GM12878 (cell line): ENCODE measurements at regions not wholly inside any gene's neighbourhood (a gene's known extent, or its start where the extent isn't known, plus 50 kb on each side); places are given as distances from the start of the nearest gene placed in this dataset.

Experiments
- ATAC-seq: fragments of 200-7000 bp; cut with Tn5 transposase; 3 replicates; pipeline ENCODE4 v1.9.1; 2020; ENCODE audit warnings: mild to moderate bottlenecking, moderate library complexity
- BruUV-seq: library from RNA; stranded (reverse); fragments of 400-500 nt; replicated peaks from 2 replicates; lab custom pipeline; 2021; lab: Mats Ljungman, UMichigan
- CTCF ChIA-PET: fragments of 300-600 bp; sonication (Branson Sonifier 250); formaldehyde crosslinking; extraction: SDS; loops from one replicate; lab custom pipeline; 2021; ENCODE audit warnings: inconsistent platforms; lab: Yijun Ruan, JAX
- POLR2A ChIA-PET: fragments of 350-600 bp; formaldehyde crosslinking; extraction: SDS; loops from one replicate; lab custom pipeline; 2021; ENCODE audit warnings: inconsistent platforms; lab: Charles Lee
- RAD21 ChIA-PET: fragments of 300-600 bp; sonication (Branson Sonifier 250); formaldehyde crosslinking; loops from one replicate; lab custom pipeline; 2023; ENCODE audit warnings: antibody characterized with exemption; ENCODE audit not compliant: unreplicated experiment; lab: Charles Lee
- SMC1A ChIA-PET: fragments of 300-600 bp; sonication (Branson Sonifier 250); formaldehyde crosslinking; loops from one replicate; lab custom pipeline; 2023; ENCODE audit not compliant: unreplicated experiment, uncharacterized antibody; lab: Charles Lee
- DNase-seq: peaks from one replicate; pipeline ENCODE4 v3.0.0-alpha.2; 2011; ENCODE audit warnings: low read depth, low spot score
- FAIRE-seq: peaks from 3 replicates; lab custom pipeline; 2011; peaks lifted over from hg19 to GRCh38; lab: Jason Lieb, UNC
- H2AFZ ChIP-seq: 2 replicates; pipeline ENCODE4 v1.6.0; 2011; ENCODE audit warnings: low read depth, low read length, control low read depth; ENCODE audit not compliant: control insufficient read depth
- H3K27ac ChIP-seq: 2 replicates; pipeline ENCODE4 v1.5.1; 2011; ENCODE audit warnings: control low read depth; ENCODE audit not compliant: control insufficient read depth, insufficient read depth
- H3K27me3 ChIP-seq, 2 experiments: replicated peaks in 1 of 2; 2 replicates each; pipeline versions ENCODE4 v1.6.0 to v1.6.1; 2011; ENCODE audit warnings: low read length in 1 of 2; ENCODE audit not compliant: control insufficient read depth in 2 of 2, insufficient read depth in 2 of 2
- H3K36me3 ChIP-seq, 2 experiments: 2 replicates each; pipeline ENCODE4 v1.5.1; 2011; ENCODE audit warnings: low read length in 1 of 2; ENCODE audit not compliant: control insufficient read depth in 2 of 2, insufficient read depth in 2 of 2
- H3K4me1 ChIP-seq: 2 replicates; pipeline ENCODE4 v1.6.1; 2011; ENCODE audit warnings: mild to moderate bottlenecking, low read length, moderate library complexity, mixed read lengths; ENCODE audit not compliant: control insufficient read depth, insufficient read depth
- H3K4me2 ChIP-seq: 2 replicates; pipeline ENCODE4 v1.6.0; 2011; ENCODE audit warnings: control low read depth; ENCODE audit not compliant: control insufficient read depth, insufficient read depth
- H3K4me3 ChIP-seq: fragments of 200-600 bp; sonication (generic); 2 replicates; pipeline ENCODE4 v1.5.1; 2016
- H3K79me2 ChIP-seq: 2 replicates; pipeline ENCODE4 v1.6.0; 2011; ENCODE audit warnings: low read length; ENCODE audit not compliant: control insufficient read depth, insufficient read depth
- H3K9ac ChIP-seq: 2 replicates; pipeline ENCODE4 v1.8.0; 2011; ENCODE audit warnings: low read length, control low read depth, mixed read lengths; ENCODE audit not compliant: control insufficient read depth, insufficient read depth
- H3K9me3 ChIP-seq: replicated peaks from 3 replicates; pipeline ENCODE4 v1.5.1; 2011; ENCODE audit warnings: mild to moderate bottlenecking, low read length; ENCODE audit not compliant: control insufficient read depth, insufficient read depth
- H4K20me1 ChIP-seq: 2 replicates; pipeline ENCODE4 v1.6.0; 2011; ENCODE audit not compliant: control insufficient read depth, insufficient read depth
- CTCF ChIP-seq, 3 experiments: IDR thresholded peaks in 2 of 3; conservative IDR thresholded peaks in 1 of 3; 2 replicates each; pipeline ENCODE4 v1.5.1; 2011; ENCODE audit warnings: low read depth in 3 of 3, low read length in 3 of 3, mild to moderate bottlenecking in 3 of 3, control low read depth in 2 of 3, moderate library complexity in 2 of 3, inconsistent platforms in 1 of 3, mixed read lengths in 1 of 3; ENCODE audit not compliant: control insufficient read depth in 2 of 3, insufficient read depth in 1 of 3; ENCODE audit errors: extremely low read depth in 1 of 3
- RAD21 ChIP-seq: IDR thresholded peaks from 2 replicates; pipeline ENCODE4 v1.6.1; 2011; ENCODE audit warnings: mild to moderate bottlenecking, low read depth, low read length, moderate library complexity; ENCODE audit not compliant: insufficient read depth
- SMC3 ChIP-seq: IDR thresholded peaks from 2 replicates; pipeline ENCODE4 v1.6.1; 2011; ENCODE audit warnings: low read length, improper control_type of control experiment, borderline replicate concordance
- ZBTB33 ChIP-seq: fragments of 450-650 bp; IDR thresholded peaks from 2 replicates; pipeline ENCODE4 v1.6.1; 2017; ENCODE audit warnings: mild to moderate bottlenecking
- ZNF274 ChIP-seq: IDR thresholded peaks from one replicate; pipeline ENCODE4 v1.8.0; 2011; ENCODE audit not compliant: insufficient read length, insufficient read depth
- WGBS: methylation state at CpG from one replicate; pipeline ENCODE4 v1.1.6; 2016; ENCODE audit warnings: low lambda C conversion rate; ENCODE audit not compliant: insufficient replicate concordance, insufficient coverage; ENCODE audit errors: missing lambda C conversion rate; 5-methylcytosine and 5-hydroxymethylcytosine counted together
- in situ Hi-C: fragments of 300-500 bp; cut with MboI; formaldehyde crosslinking; loops from 9 replicates; pipeline ENCODE4 v1.14.3; 2018; ENCODE audit warnings: mixed read lengths
- intact Hi-C: fragments of 100-400 bp; cut with micrococcal nuclease; formaldehyde crosslinking; loops from one replicate; pipeline ENCODE4 v1.14.2; 2022; ENCODE audit not compliant: unreplicated experiment

GRCh38 chr3:163951397-163951987 is 1126.8 kb downstream of the SI start:
- Histone ChIP-seq H4K20me1 (no peaks in the 10 kb centered on the region), H3K4me2 (no peak overlapping the region), H3K9me3 (no peaks in the 10 kb centered on the region), H3K79me2 (no peaks in the 10 kb centered on the region), H3K9ac (no peak overlapping the region), H3K4me3 (no peak overlapping the region), H3K27me3 (no peaks in the 10 kb centered on the region), H3K36me3 (no peaks in the 10 kb centered on the region), H2AFZ (no peak overlapping the region), H3K27ac (no peak overlapping the region), H3K4me1 (no peaks in the 10 kb centered on the region)
- ChIA-PET CTCF (interaction anchor here (0.6 to 5.6 kb wide), 10 partner anchors 8 to 172 kb away, joined by 3 to 96 read pairs (median 4); no protein-coding TSS in a partner anchor), SMC1A (interaction anchor here (0.6 to 3.9 kb wide), 7 partner anchors 17 to 267 kb away, joined by 3 to 30 read pairs (median 3); no protein-coding TSS in a partner anchor), POLR2A (no interaction called here), RAD21 (interaction anchor here (1.2 to 1.5 kb wide), 2 partner anchors 166 kb away, joined by 6 to 18 read pairs; no protein-coding TSS in a partner anchor)
- 0% methylated on average over 2 of the region's 2 CpGs for WGBS
- peak; percentile 47; the same call in 2 of the 3 replicates for ATAC-seq
- in situ Hi-C loops (no loop called here), intact Hi-C loops (loop anchor here (2.0 to 10.0 kb wide), 2 partner anchors 167 to 897 kb away; no protein-coding TSS in a partner anchor)
- no TSS peak for BruUV-seq
- no peak for FAIRE-seq
- TF ChIP-seq ZNF274 (no peak), CTCF (IDR thresholded peaks at IDR 0.05 in 2 of 3, conservative IDR thresholded peaks at IDR 0.05 in 1 of 3; ENCODE audit: control insufficient read depth in 2 of 3, extremely low read depth in 1 of 3, insufficient read depth in 1 of 3, low read depth in 3 of 3, low read length in 3 of 3) (peak in 2 of 3 experiments; percentile 24 to 38; a peak in 2 of 6 replicates), RAD21 (peak; percentile 36; the same call in 1 of the 2 replicates), SMC3 (peak; percentile 26; the same call in 1 of the 2 replicates), ZBTB33 (no peak)
- DNase-seq = no peak
